ENCODE measurements at regions not wholly inside any gene's neighbourhood (a gene's known extent, or its start where the extent isn't known, plus 50 kb on each side); places are given as distances from the start of the nearest gene placed in this dataset.

- Histone ChIP-seq H3K27me3 (replicated peaks; ENCODE audit: insufficient read depth) (no peaks in the 10 kb centered on the region), H3K27ac (no peak overlapping the region), H3K9me3 (no peaks in the 10 kb centered on the region), H3K4me3 (no peak overlapping the region), H3K36me3 (no peaks in the 10 kb centered on the region), H3K4me1 (replicated peaks) (no peaks in the 10 kb centered on the region)
- TF ChIP-seq, protein P1, sequence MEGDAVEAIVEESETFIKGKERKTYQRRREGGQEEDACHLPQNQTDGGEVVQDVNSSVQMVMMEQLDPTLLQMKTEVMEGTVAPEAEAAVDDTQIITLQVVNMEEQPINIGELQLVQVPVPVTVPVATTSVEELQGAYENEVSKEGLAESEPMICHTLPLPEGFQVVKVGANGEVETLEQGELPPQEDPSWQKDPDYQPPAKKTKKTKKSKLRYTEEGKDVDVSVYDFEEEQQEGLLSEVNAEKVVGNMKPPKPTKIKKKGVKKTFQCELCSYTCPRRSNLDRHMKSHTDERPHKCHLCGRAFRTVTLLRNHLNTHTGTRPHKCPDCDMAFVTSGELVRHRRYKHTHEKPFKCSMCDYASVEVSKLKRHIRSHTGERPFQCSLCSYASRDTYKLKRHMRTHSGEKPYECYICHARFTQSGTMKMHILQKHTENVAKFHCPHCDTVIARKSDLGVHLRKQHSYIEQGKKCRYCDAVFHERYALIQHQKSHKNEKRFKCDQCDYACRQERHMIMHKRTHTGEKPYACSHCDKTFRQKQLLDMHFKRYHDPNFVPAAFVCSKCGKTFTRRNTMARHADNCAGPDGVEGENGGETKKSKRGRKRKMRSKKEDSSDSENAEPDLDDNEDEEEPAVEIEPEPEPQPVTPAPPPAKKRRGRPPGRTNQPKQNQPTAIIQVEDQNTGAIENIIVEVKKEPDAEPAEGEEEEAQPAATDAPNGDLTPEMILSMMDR (IDR thresholded peaks at IDR 0.05) = no peak
- no peak for TF ChIP-seq POLR2A (IDR thresholded peaks at IDR 0.05)
- TF ChIP-seq POLR2AphosphoS5 (IDR thresholded peaks at IDR 0.05) = no peak
- intact Hi-C loops (cut with DNase I) = loop anchor here (5.0 kb wide), 1 partner anchor 87 kb away; no protein-coding TSS in a partner anchor
- no peak for DNase-seq (ENCODE audit: low spot score)
- 64% methylated on average over 3 of the region's 3 CpGs for WGBS
Observed at GRCh38 chr14:89615421-89615820, 198.4 kb upstream of the FOXN3 start.

GRCh38 chr14:89614009-89614691, 197.1 kb upstream of the FOXN3 start:
- Histone ChIP-seq H3K27me3 (replicated peaks; ENCODE audit: insufficient read depth) (no peaks in the 10 kb centered on the region), H3K4me1 (replicated peaks) (no peaks in the 10 kb centered on the region), H3K4me3 (no peak overlapping the region), H3K27ac (no peak overlapping the region), H3K9me3 (no peaks in the 10 kb centered on the region), H3K36me3 (no peaks in the 10 kb centered on the region)
- intact Hi-C loops (cut with DNase I) = no loop called here
- WGBS = 85% methylated on average over 4 of the region's 4 CpGs
- TF ChIP-seq POLR2AphosphoS5 (IDR thresholded peaks at IDR 0.05) = no peak
- TF ChIP-seq, protein P1 (IDR thresholded peaks at IDR 0.05) = no peak
- TF ChIP-seq POLR2A (IDR thresholded peaks at IDR 0.05) = no peak
- DNase-seq (ENCODE audit: low spot score) = no peak

DNA sequence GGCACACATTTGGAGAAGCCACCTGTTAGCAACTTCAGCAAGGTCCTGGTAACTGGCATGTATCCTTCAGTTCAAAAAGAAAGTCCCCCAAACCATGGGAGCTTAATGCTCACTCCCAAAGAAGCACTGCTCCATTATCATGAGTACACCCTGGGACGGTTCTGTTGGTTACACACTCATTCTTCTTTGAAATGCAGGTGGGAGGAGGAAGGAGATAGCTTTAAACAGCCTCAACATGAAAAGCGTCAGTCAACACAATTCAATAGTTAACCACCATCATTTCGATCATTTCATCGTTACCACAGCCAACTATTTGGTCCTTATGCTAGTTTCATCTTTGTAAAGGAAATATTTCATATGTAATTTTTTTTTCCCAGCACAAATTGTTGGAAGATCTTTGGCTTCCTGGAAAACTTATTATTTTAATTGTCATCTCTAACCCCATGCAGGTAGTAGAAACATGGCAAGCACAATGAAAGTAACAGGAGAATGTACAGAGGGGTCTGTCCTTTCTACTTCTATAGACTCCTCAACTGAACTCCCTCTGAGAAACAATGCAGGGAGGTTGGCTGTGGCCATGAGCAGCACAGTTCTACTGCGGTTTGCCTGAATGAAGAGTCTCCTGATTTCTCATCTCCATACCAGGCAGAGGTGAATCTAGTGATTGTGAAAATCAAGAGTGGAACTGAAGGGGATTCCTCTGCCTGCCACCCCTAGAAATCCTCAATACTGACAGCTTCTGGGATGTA, 196.4 kb upstream of the FOXN3 start:
- H3K4me3 ChIP-seq = no peak overlapping the region
- H3K4me1 ChIP-seq (replicated peaks) = no peaks in the 10 kb centered on the region
- H3K27me3 ChIP-seq (replicated peaks; ENCODE audit: insufficient read depth) = no peaks in the 10 kb centered on the region
- no peak for DNase-seq (ENCODE audit: low spot score)
- no peaks in the 10 kb centered on the region for H3K9me3 ChIP-seq
- WGBS = 85% methylated on average over 5 of the region's 5 CpGs
- no peaks in the 10 kb centered on the region for H3K36me3 ChIP-seq
- TF ChIP-seq POLR2A (IDR thresholded peaks at IDR 0.05) (no peak), POLR2AphosphoS5 (IDR thresholded peaks at IDR 0.05) (no peak)
- TF ChIP-seq, protein P1 (IDR thresholded peaks at IDR 0.05) = no peak
- H3K27ac ChIP-seq = no peak overlapping the region
- intact Hi-C loops (cut with DNase I) = no loop called here

GRCh38 chr14:89609500-89610100, 192.6 kb upstream of the FOXN3 start:
- WGBS = 86% methylated on average over 12 of the region's 12 CpGs
- intact Hi-C loops (cut with DNase I) = no loop called here

More at GRCh38 chr14:89609500-89610100, 192.6 kb upstream of the FOXN3 start:
- no peaks in the 10 kb centered on the region for H3K4me1 ChIP-seq (replicated peaks)
- no peaks in the 10 kb centered on the region for H3K27me3 ChIP-seq (replicated peaks; ENCODE audit: insufficient read depth)
- no peaks in the 10 kb centered on the region for H3K36me3 ChIP-seq
- TF ChIP-seq POLR2AphosphoS5 (IDR thresholded peaks at IDR 0.05) (no peak), POLR2A (IDR thresholded peaks at IDR 0.05) (no peak)
- TF ChIP-seq, protein P1 (IDR thresholded peaks at IDR 0.05) = no peak
- no peak overlapping the region for H3K4me3 ChIP-seq
- H3K27ac ChIP-seq = no peak overlapping the region
- DNase-seq (ENCODE audit: low spot score) = no peak
- H3K9me3 ChIP-seq = no peaks in the 10 kb centered on the region
